ENCODE measurements at regions not wholly inside any gene's neighbourhood (a gene's known extent, or its start where the extent isn't known, plus 50 kb on each side); places are given as distances from the start of the nearest gene placed in this dataset.

- Histone ChIP-seq H3K4me3 (replicated peaks in 1 of 4; ENCODE audit: control extremely low read depth in 1 of 4, insufficient read depth in 1 of 4, low read depth in 3 of 4, low read length in 4 of 4) (no peak overlapping the region), H3K4me1 (ENCODE audit: control insufficient read depth, extremely low read depth, insufficient read depth, low read length) (no peaks in the 10 kb centered on the region), H3K36me3 (ENCODE audit: control insufficient read depth, insufficient read depth, low read length) (no peaks in the 10 kb centered on the region), H3K79me2 (ENCODE audit: control insufficient read depth, insufficient read depth, low read length) (no peaks in the 10 kb centered on the region), H3K9me3 (ENCODE audit: control insufficient read depth, insufficient read depth, low read depth, low read length) (no peaks in the 10 kb centered on the region), H2AFZ (ENCODE audit: low read length) (no peak overlapping the region), H3K27ac (ENCODE audit: insufficient read depth, low read length) (no peak overlapping the region), H3K27me3 (ENCODE audit: control insufficient read depth, insufficient read depth, low read length) (no peaks in the 10 kb centered on the region), H3K9ac (ENCODE audit: insufficient read depth, low read length) (no peak overlapping the region), H3K4me2 (ENCODE audit: extremely low read depth, insufficient read depth, low read length) (no peak overlapping the region), H4K20me1 (ENCODE audit: control insufficient read depth, extremely low read depth, insufficient read depth, low read length) (no peaks in the 10 kb centered on the region)
- TF ChIP-seq EZH2 (IDR thresholded peaks at IDR 0.05; ENCODE audit: low read length, missing control alignments) (no peak), CTCF (conservative IDR thresholded peaks at IDR 0.05 in 1 of 2, IDR thresholded peaks at IDR 0.05 in 1 of 2; ENCODE audit: low read depth in 1 of 2, low read length in 2 of 2) (no peak)
- no peak for DNase-seq (ENCODE audit: low read depth in 2 of 2)
Observed at GRCh38 chr17:33777674-33778073, 477.4 kb upstream of the CCL2 start.

DNA sequence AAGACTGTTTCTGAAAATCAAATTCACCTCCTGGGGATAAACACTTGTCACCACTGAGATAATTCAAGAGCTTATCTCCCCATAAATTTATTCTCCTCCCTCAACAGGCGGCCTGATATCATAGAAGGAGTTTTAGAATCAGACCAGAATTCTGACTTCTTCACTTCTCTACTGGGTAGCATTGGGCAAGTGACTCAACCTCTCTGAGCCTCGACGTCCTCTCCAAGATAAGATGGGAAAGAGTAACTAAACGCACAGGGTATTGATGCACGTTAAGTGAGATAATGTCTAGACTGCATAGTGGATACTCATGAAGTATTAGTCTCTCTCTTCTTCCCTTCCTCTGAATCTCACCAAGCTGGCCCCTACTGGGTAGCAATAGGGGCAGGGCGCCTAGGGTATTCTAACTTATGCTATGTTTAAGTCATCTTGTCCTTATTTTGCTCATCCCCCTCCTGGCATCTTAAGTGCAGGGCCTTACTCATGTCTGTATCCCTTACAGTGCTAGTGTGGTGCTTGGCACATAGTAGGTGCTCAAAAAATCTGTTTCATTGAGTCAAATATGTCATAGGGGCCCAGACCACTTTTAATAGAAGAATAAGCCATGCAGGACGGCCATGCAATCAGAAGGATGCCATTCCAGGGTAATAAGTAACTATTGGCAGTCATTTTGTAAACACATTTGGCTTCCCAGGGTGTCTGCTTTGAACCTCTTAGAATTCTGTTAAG is 476.4 kb upstream of the CCL2 start:
- H3K79me2 ChIP-seq (ENCODE audit: control insufficient read depth, insufficient read depth, low read length) = no peaks in the 10 kb centered on the region
- no peaks in the 10 kb centered on the region for H3K27me3 ChIP-seq (ENCODE audit: control insufficient read depth, insufficient read depth, low read length)
- no peaks in the 10 kb centered on the region for H3K4me1 ChIP-seq (ENCODE audit: control insufficient read depth, extremely low read depth, insufficient read depth, low read length)

GRCh38 chr17:33779234-33779591 is 475.9 kb upstream of the CCL2 start:
- TF ChIP-seq EZH2 (IDR thresholded peaks at IDR 0.05; ENCODE audit: low read length, missing control alignments) (no peak), CTCF (conservative IDR thresholded peaks at IDR 0.05 in 1 of 2, IDR thresholded peaks at IDR 0.05 in 1 of 2; ENCODE audit: low read depth in 1 of 2, low read length in 2 of 2) (peak; percentile 87 to 96)
- no peak overlapping the region for H3K4me2 ChIP-seq (ENCODE audit: extremely low read depth, insufficient read depth, low read length)
- no peak overlapping the region for H3K27ac ChIP-seq (ENCODE audit: insufficient read depth, low read length)
- H3K36me3 ChIP-seq (ENCODE audit: control insufficient read depth, insufficient read depth, low read length) = no peaks in the 10 kb centered on the region
- H3K79me2 ChIP-seq (ENCODE audit: control insufficient read depth, insufficient read depth, low read length) = no peaks in the 10 kb centered on the region
- H2AFZ ChIP-seq (ENCODE audit: low read length) = no peak overlapping the region
- H4K20me1 ChIP-seq (ENCODE audit: control insufficient read depth, extremely low read depth, insufficient read depth, low read length) = no peaks in the 10 kb centered on the region
- DNase-seq (ENCODE audit: low read depth in 2 of 2) = peak; percentile 45 to 74
- H3K9ac ChIP-seq (ENCODE audit: insufficient read depth, low read length) = no peak overlapping the region
- H3K4me3 ChIP-seq (replicated peaks in 1 of 4; ENCODE audit: control extremely low read depth in 1 of 4, insufficient read depth in 1 of 4, low read depth in 3 of 4, low read length in 4 of 4) = no peak overlapping the region
- H3K4me1 ChIP-seq (ENCODE audit: control insufficient read depth, extremely low read depth, insufficient read depth, low read length) = no peaks in the 10 kb centered on the region
- H3K9me3 ChIP-seq (ENCODE audit: control insufficient read depth, insufficient read depth, low read depth, low read length) = no peaks in the 10 kb centered on the region
- H3K27me3 ChIP-seq (ENCODE audit: control insufficient read depth, insufficient read depth, low read length) = no peaks in the 10 kb centered on the region

More for the DNA sequence above, 476.4 kb upstream of the CCL2 start:
- no peak overlapping the region for H3K4me3 ChIP-seq (replicated peaks in 1 of 4; ENCODE audit: control extremely low read depth in 1 of 4, insufficient read depth in 1 of 4, low read depth in 3 of 4, low read length in 4 of 4)
- peak in 1 of 2 donors; percentile 0 for DNase-seq (ENCODE audit: low read depth in 2 of 2)
- no peaks in the 10 kb centered on the region for H4K20me1 ChIP-seq (ENCODE audit: control insufficient read depth, extremely low read depth, insufficient read depth, low read length)
- H3K9me3 ChIP-seq (ENCODE audit: control insufficient read depth, insufficient read depth, low read depth, low read length) = no peaks in the 10 kb centered on the region
- no peak overlapping the region for H3K27ac ChIP-seq (ENCODE audit: insufficient read depth, low read length)
- no peaks in the 10 kb centered on the region for H3K36me3 ChIP-seq (ENCODE audit: control insufficient read depth, insufficient read depth, low read length)
- no peak overlapping the region for H3K9ac ChIP-seq (ENCODE audit: insufficient read depth, low read length)
- TF ChIP-seq EZH2 (IDR thresholded peaks at IDR 0.05; ENCODE audit: low read length, missing control alignments) (no peak), CTCF (conservative IDR thresholded peaks at IDR 0.05 in 1 of 2, IDR thresholded peaks at IDR 0.05 in 1 of 2; ENCODE audit: low read depth in 1 of 2, low read length in 2 of 2) (no peak)
- H3K4me2 ChIP-seq (ENCODE audit: extremely low read depth, insufficient read depth, low read length) = no peak overlapping the region
- no peak overlapping the region for H2AFZ ChIP-seq (ENCODE audit: low read length)

Measured in fibroblast of lung (primary cell).